Upper lobe of left lung (tissue), 4 donors: ENCODE measurements at regions not wholly inside any gene's neighbourhood (a gene's known extent, or its start where the extent isn't known, plus 50 kb on each side); places are given as distances from the start of the nearest gene placed in this dataset.

Experiments
- POLR2A ChIP-seq, 4 donors: fragments of 450-650 bp; IDR thresholded peaks; one replicate each; pipeline ENCODE4 v1.5.1; 2016 to 2017; ENCODE audit warnings: antibody characterized with exemption in 4 of 4, mild to moderate bottlenecking in 2 of 4
- TF ChIP-seq, protein P1 (sequence below), 6 experiments: fragments of 450-650 bp in 4 of 6; fragments of 200-600 bp in 2 of 6; sonication (generic) in 2 of 6; IDR thresholded peaks; one replicate each; pipeline ENCODE4 v1.5.1; 2016 to 2019; ENCODE audit warnings: antibody characterized with exemption in 6 of 6

DNA sequence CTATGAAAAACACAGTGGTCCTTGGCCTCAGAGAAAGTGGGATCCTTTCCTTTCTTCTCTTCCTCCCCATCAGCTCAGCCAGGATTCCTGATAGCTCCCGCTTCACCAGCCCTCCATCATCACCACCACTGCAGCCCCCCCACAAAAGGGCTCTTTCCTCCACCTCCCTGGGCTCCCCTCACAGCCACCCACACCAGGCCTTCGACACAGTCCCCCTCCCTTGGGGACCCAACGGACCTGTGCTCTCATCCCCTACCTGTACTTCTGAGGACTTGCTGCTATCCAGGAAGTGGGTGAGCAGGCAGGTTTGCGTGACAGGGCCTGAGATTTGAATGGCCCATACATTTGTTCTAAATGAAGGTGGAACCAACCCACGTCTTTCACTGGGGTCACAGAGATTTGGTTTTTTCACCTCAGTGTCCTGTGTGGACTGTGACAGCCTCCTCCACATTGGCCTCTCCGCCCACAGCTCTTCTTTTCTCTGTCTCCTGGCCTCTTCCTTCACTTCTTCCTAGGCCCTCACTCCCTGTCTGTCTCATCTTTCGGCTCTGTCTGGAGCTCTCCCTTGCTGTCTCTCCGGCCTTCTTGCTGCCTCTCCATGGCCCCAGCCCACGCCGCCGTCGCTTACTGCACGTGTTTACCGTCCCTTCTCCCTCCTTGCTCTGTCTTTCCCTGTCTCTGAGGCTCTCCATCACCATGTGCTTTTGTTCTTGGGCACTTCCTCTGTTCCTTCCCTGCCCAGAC, 238.6 kb downstream of the FOXD2 start:
- no peak for TF ChIP-seq POLR2A (IDR thresholded peaks at IDR 0.05)
- TF ChIP-seq, protein P1, sequence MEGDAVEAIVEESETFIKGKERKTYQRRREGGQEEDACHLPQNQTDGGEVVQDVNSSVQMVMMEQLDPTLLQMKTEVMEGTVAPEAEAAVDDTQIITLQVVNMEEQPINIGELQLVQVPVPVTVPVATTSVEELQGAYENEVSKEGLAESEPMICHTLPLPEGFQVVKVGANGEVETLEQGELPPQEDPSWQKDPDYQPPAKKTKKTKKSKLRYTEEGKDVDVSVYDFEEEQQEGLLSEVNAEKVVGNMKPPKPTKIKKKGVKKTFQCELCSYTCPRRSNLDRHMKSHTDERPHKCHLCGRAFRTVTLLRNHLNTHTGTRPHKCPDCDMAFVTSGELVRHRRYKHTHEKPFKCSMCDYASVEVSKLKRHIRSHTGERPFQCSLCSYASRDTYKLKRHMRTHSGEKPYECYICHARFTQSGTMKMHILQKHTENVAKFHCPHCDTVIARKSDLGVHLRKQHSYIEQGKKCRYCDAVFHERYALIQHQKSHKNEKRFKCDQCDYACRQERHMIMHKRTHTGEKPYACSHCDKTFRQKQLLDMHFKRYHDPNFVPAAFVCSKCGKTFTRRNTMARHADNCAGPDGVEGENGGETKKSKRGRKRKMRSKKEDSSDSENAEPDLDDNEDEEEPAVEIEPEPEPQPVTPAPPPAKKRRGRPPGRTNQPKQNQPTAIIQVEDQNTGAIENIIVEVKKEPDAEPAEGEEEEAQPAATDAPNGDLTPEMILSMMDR (IDR thresholded peaks at IDR 0.05) = no peak
